ENCODE measurements at regions not wholly inside any gene's neighbourhood (a gene's known extent, or its start where the extent isn't known, plus 50 kb on each side); places are given as distances from the start of the nearest gene placed in this dataset.

DNA sequence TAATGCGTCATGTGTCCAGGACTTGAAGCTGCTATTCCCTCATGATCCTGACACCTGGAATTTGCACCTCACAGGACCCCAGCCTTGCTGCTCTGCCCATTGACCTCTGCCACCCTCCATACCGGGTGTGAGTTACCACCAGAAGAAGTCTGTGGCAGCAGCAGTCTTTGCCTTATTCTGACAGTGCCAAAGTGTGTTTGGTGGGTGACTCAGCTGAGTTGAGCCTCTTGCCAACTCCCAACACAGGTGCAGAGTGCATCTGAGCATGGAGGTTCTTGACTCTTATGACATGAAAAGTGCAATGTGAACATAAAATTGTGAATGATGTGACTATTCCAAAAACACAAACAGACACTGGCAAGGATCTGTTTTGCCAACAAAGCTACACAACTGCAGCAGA lies 1166.5 kb upstream of the CDH18 start:
- Histone ChIP-seq H3K27ac (no peak overlapping the region), H3K4me3 (no peak overlapping the region), H3K36me3 (no peaks in the 10 kb centered on the region), H3K4me1 (no peaks in the 10 kb centered on the region), H3K27me3 (no peaks in the 10 kb centered on the region), H3K9me3 (peaks cover 0 to 4% of the 10 kb centered on the region in 2 donors)
- TF ChIP-seq, protein P1, sequence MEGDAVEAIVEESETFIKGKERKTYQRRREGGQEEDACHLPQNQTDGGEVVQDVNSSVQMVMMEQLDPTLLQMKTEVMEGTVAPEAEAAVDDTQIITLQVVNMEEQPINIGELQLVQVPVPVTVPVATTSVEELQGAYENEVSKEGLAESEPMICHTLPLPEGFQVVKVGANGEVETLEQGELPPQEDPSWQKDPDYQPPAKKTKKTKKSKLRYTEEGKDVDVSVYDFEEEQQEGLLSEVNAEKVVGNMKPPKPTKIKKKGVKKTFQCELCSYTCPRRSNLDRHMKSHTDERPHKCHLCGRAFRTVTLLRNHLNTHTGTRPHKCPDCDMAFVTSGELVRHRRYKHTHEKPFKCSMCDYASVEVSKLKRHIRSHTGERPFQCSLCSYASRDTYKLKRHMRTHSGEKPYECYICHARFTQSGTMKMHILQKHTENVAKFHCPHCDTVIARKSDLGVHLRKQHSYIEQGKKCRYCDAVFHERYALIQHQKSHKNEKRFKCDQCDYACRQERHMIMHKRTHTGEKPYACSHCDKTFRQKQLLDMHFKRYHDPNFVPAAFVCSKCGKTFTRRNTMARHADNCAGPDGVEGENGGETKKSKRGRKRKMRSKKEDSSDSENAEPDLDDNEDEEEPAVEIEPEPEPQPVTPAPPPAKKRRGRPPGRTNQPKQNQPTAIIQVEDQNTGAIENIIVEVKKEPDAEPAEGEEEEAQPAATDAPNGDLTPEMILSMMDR (IDR thresholded peaks at IDR 0.05) = no peak
- TF ChIP-seq POLR2AphosphoS5 (IDR thresholded peaks at IDR 0.05) (no peak), EP300 (IDR thresholded peaks at IDR 0.05; ENCODE audit: low read depth) (no peak), POLR2A (IDR thresholded peaks at IDR 0.05) (no peak)
- in situ Hi-C loops (cut with MboI; ENCODE audit: low pct_ligation_motif_present in 1 of 4, low pct_unique_long_range_greater_than_20kb in 1 of 4, low sequenced_read_pairs in 3 of 4) (no loop called here), intact Hi-C loops (cut with DNase I; ENCODE audit: low total_unique reads) (no loop called here)
- DNase-seq = no peak
- WGBS, 2 donors (ENCODE audit: low coverage in 1 of 2) = 97% methylated on average over 2 of the region's 2 CpGs; no CpG with 5 or more reads in 1 of the 2 donors

- Histone ChIP-seq H3K27me3 (no peaks in the 10 kb centered on the region), H3K4me1 (no peaks in the 10 kb centered on the region), H3K9me3 (peaks cover 0 to 4% of the 10 kb centered on the region in 2 donors), H3K27ac (no peak overlapping the region), H3K36me3 (no peaks in the 10 kb centered on the region), H3K4me3 (no peak overlapping the region)
- no peak for DNase-seq
- TF ChIP-seq POLR2A (IDR thresholded peaks at IDR 0.05) (no peak), POLR2AphosphoS5 (IDR thresholded peaks at IDR 0.05) (no peak), EP300 (IDR thresholded peaks at IDR 0.05; ENCODE audit: low read depth) (no peak)
- TF ChIP-seq, protein P1 (IDR thresholded peaks at IDR 0.05) = no peak
- intact Hi-C loops (cut with DNase I; ENCODE audit: low total_unique reads) = no loop called here
- in situ Hi-C loops (cut with MboI; ENCODE audit: low pct_ligation_motif_present in 1 of 4, low pct_unique_long_range_greater_than_20kb in 1 of 4, low sequenced_read_pairs in 3 of 4) = no loop called here
Measured at GRCh38 chr5:21152611-21153010, 1164.6 kb upstream of the CDH18 start.

DNA sequence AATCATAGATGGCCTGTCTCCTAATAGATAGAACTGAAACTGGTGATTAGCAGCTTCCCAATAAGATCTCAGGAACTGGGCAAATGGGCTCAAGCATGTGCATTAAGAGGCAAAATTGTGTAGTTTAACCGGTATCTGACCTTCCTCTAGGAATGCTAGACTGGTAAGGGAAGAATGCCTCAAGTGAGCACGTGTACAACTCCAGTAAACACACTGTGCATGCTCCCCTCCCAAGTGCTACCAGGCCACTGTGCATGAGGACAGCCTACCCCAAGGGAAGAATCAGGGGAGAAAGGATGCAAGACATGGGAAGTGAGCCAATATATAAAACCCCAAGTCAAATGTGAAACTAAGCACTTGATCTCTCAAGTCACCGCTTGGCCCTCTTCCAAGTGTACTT lies 1157.4 kb upstream of the CDH18 start:
- WGBS, 2 donors (ENCODE audit: low coverage in 1 of 2) = 66 to 67% methylated on average over 3 of the region's 3 CpGs
- DNase-seq = no peak
- in situ Hi-C loops (cut with MboI; ENCODE audit: low pct_ligation_motif_present in 1 of 4, low pct_unique_long_range_greater_than_20kb in 1 of 4, low sequenced_read_pairs in 3 of 4) (no loop called here), intact Hi-C loops (cut with DNase I; ENCODE audit: low total_unique reads) (no loop called here)
- TF ChIP-seq POLR2AphosphoS5 (IDR thresholded peaks at IDR 0.05) (no peak), EP300 (IDR thresholded peaks at IDR 0.05; ENCODE audit: low read depth) (no peak), POLR2A (IDR thresholded peaks at IDR 0.05) (no peak)
- TF ChIP-seq, protein P1 (IDR thresholded peaks at IDR 0.05) = no peak
- peaks cover 0 to 4% of the 10 kb centered on the region in 2 donors for H3K9me3 ChIP-seq
- H3K27ac ChIP-seq = no peak overlapping the region
- H3K36me3 ChIP-seq = no peaks in the 10 kb centered on the region
- H3K27me3 ChIP-seq = no peaks in the 10 kb centered on the region
- H3K4me1 ChIP-seq = no peaks in the 10 kb centered on the region
- no peak overlapping the region for H3K4me3 ChIP-seq

DNA sequence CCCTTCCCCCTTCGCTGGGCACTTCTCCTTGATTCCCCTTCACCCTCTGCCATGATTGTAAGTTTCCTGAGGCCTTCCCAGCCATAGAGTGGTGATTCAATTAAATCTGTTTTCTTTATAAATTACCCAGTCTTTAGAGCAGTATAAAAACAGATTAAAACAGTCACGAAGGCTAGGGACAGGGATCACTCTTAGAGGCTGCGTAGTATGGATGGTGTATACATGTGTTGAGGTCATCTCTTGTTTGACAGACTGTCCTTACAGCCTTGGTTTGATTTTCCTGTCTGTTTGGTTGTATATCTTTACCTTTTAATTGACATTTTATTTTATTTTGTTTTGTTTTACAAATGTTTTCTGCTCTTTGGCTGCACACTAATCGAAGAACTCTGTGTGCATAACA lies 1155.7 kb upstream of the CDH18 start:
- H3K36me3 ChIP-seq = no peaks in the 10 kb centered on the region
- in situ Hi-C loops (cut with MboI; ENCODE audit: low pct_ligation_motif_present in 1 of 4, low pct_unique_long_range_greater_than_20kb in 1 of 4, low sequenced_read_pairs in 3 of 4) (no loop called here), intact Hi-C loops (cut with DNase I; ENCODE audit: low total_unique reads) (no loop called here)
- no peaks in the 10 kb centered on the region for H3K9me3 ChIP-seq
- no peak overlapping the region for H3K4me3 ChIP-seq
- TF ChIP-seq EP300 (IDR thresholded peaks at IDR 0.05; ENCODE audit: low read depth) (no peak), POLR2AphosphoS5 (IDR thresholded peaks at IDR 0.05) (no peak), POLR2A (IDR thresholded peaks at IDR 0.05) (no peak)
- TF ChIP-seq, protein P1 (IDR thresholded peaks at IDR 0.05) = no peak
- H3K4me1 ChIP-seq = no peaks in the 10 kb centered on the region
- H3K27ac ChIP-seq = no peak overlapping the region
- WGBS, 2 donors (ENCODE audit: low coverage in 1 of 2) = 80 to 92% methylated on average over 4 of the region's 4 CpGs
- H3K27me3 ChIP-seq = no peaks in the 10 kb centered on the region
- DNase-seq = no peak

Measured in transverse colon (tissue), 4 donors.